ENCODE measurements at regions not wholly inside any gene's neighbourhood (a gene's known extent, or its start where the extent isn't known, plus 50 kb on each side); places are given as distances from the start of the nearest gene placed in this dataset.

- Mint-ChIP-seq H3K4me3 (ENCODE audit: low read depth, unreplicated experiment) (no peak overlapping the region), H3K27ac (ENCODE audit: unreplicated experiment) (no peak overlapping the region), H3K4me1 (ENCODE audit: low read depth, unreplicated experiment) (no peaks in the 10 kb centered on the region), H3K36me3 (ENCODE audit: insufficient read depth, unreplicated experiment) (no peaks in the 10 kb centered on the region), H3K9me3 (ENCODE audit: low read depth, unreplicated experiment) (no peaks in the 10 kb centered on the region), H3K27me3 (ENCODE audit: unreplicated experiment) (peaks cover 16% of the 10 kb centered on the region)
- BruUV-seq (replicated peaks) = no TSS peak
- CTCF ChIA-PET = no interaction called here
- TF ChIP-seq CTCF (IDR thresholded peaks at IDR 0.05; ENCODE audit: unreplicated experiment) = no peak
- DNase-seq = no peak
- intact Hi-C loops (cut with micrococcal nuclease; ENCODE audit: unreplicated experiment) = no loop called here
Measured at GRCh38 chr7:91323626-91324158, 59.5 kb downstream of the FZD1 start.

GRCh38 chr7:91324663-91325062 lies 60.4 kb downstream of the FZD1 start:
- intact Hi-C loops (cut with micrococcal nuclease; ENCODE audit: unreplicated experiment) = no loop called here
- no peak for DNase-seq
- H3K9me3 Mint-ChIP-seq (ENCODE audit: low read depth, unreplicated experiment) = no peaks in the 10 kb centered on the region
- no peak overlapping the region for H3K4me3 Mint-ChIP-seq (ENCODE audit: low read depth, unreplicated experiment)
- no peaks in the 10 kb centered on the region for H3K36me3 Mint-ChIP-seq (ENCODE audit: insufficient read depth, unreplicated experiment)
- no peak overlapping the region for H3K27ac Mint-ChIP-seq (ENCODE audit: unreplicated experiment)
- H3K27me3 Mint-ChIP-seq (ENCODE audit: unreplicated experiment) = peaks cover 16% of the 10 kb centered on the region
- no peaks in the 10 kb centered on the region for H3K4me1 Mint-ChIP-seq (ENCODE audit: low read depth, unreplicated experiment)
- BruUV-seq (replicated peaks) = no TSS peak
- CTCF ChIA-PET = no interaction called here
- TF ChIP-seq CTCF (IDR thresholded peaks at IDR 0.05; ENCODE audit: unreplicated experiment) = no peak

GRCh38 chr7:91325726-91326125 lies 61.5 kb downstream of the FZD1 start:
- Mint-ChIP-seq H3K4me1 (ENCODE audit: low read depth, unreplicated experiment) (no peaks in the 10 kb centered on the region), H3K27me3 (ENCODE audit: unreplicated experiment) (peaks cover 16% of the 10 kb centered on the region), H3K9me3 (ENCODE audit: low read depth, unreplicated experiment) (no peaks in the 10 kb centered on the region), H3K4me3 (ENCODE audit: low read depth, unreplicated experiment) (no peak overlapping the region), H3K36me3 (ENCODE audit: insufficient read depth, unreplicated experiment) (no peaks in the 10 kb centered on the region), H3K27ac (ENCODE audit: unreplicated experiment) (no peak overlapping the region)
- TF ChIP-seq CTCF (IDR thresholded peaks at IDR 0.05; ENCODE audit: unreplicated experiment) = no peak
- CTCF ChIA-PET = no interaction called here
- no TSS peak for BruUV-seq (replicated peaks)
- DNase-seq = no peak
- intact Hi-C loops (cut with micrococcal nuclease; ENCODE audit: unreplicated experiment) = no loop called here

- CTCF ChIA-PET = no interaction called here
- TF ChIP-seq CTCF (IDR thresholded peaks at IDR 0.05; ENCODE audit: unreplicated experiment) = no peak
- Mint-ChIP-seq H3K27me3 (ENCODE audit: unreplicated experiment) (peaks cover 16% of the 10 kb centered on the region), H3K27ac (ENCODE audit: unreplicated experiment) (no peak overlapping the region), H3K4me1 (ENCODE audit: low read depth, unreplicated experiment) (no peaks in the 10 kb centered on the region), H3K4me3 (ENCODE audit: low read depth, unreplicated experiment) (no peak overlapping the region), H3K36me3 (ENCODE audit: insufficient read depth, unreplicated experiment) (no peaks in the 10 kb centered on the region), H3K9me3 (ENCODE audit: low read depth, unreplicated experiment) (no peaks in the 10 kb centered on the region)
- intact Hi-C loops (cut with micrococcal nuclease; ENCODE audit: unreplicated experiment) = no loop called here
- DNase-seq = no peak
- BruUV-seq (replicated peaks) = no TSS peak
Measured at GRCh38 chr7:91326516-91327199, 62.4 kb downstream of the FZD1 start.
